ENCODE measurements at regions not wholly inside any gene's neighbourhood (a gene's known extent, or its start where the extent isn't known, plus 50 kb on each side); places are given as distances from the start of the nearest gene placed in this dataset.

DNA sequence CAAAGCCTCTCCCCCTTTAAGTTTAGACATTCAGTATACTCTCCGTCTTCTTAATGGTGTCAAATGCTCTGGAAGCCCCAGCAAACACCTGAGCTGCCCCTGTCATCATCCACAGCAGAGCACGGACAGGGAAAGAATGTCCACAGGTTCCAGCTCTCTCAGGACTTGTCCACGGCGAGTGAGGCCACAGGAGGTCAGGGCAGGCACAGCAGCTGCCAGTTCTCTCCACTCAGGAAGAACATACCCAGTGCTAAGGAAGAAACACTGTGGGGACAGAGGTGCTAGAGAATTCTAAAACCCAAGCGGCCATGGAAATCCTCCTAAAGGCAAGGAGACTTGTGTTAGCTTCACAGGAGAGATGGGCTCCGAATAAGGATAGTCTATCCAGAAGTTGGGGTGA, 132.0 kb upstream of the SERP2 start:
- TF ChIP-seq, protein P1, sequence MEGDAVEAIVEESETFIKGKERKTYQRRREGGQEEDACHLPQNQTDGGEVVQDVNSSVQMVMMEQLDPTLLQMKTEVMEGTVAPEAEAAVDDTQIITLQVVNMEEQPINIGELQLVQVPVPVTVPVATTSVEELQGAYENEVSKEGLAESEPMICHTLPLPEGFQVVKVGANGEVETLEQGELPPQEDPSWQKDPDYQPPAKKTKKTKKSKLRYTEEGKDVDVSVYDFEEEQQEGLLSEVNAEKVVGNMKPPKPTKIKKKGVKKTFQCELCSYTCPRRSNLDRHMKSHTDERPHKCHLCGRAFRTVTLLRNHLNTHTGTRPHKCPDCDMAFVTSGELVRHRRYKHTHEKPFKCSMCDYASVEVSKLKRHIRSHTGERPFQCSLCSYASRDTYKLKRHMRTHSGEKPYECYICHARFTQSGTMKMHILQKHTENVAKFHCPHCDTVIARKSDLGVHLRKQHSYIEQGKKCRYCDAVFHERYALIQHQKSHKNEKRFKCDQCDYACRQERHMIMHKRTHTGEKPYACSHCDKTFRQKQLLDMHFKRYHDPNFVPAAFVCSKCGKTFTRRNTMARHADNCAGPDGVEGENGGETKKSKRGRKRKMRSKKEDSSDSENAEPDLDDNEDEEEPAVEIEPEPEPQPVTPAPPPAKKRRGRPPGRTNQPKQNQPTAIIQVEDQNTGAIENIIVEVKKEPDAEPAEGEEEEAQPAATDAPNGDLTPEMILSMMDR (conservative IDR thresholded peaks at IDR 0.05; ENCODE audit: low read length), result no peak
- H3K4me3 ChIP-seq (ENCODE audit: low read length), result no peak overlapping the region
- DNase-seq (ENCODE audit: low read depth), result no peak

DNA sequence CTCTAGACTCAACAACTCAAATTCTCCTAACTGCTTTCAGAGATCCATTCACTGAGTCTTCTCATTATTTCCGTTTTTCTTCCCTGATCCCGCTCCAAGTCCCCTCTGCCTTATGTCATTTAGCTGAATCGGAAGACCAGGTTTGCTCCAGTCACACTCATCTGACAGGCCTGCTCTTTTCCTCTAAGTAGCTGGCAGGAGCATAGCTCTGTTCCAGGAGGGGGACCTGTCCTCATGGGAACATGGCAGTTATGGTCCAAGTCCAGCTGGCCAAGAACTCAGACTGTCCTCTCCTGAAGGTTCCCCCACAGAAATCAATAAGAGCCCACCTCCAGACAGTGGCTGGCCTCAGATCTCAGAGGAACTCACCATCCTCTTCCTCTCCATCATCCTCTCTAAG, 130.9 kb upstream of the SERP2 start:
- TF ChIP-seq, protein P1 (conservative IDR thresholded peaks at IDR 0.05; ENCODE audit: low read length), result no peak
- H3K4me3 ChIP-seq (ENCODE audit: low read length), result no peak overlapping the region
- DNase-seq (ENCODE audit: low read depth), result no peak

DNA sequence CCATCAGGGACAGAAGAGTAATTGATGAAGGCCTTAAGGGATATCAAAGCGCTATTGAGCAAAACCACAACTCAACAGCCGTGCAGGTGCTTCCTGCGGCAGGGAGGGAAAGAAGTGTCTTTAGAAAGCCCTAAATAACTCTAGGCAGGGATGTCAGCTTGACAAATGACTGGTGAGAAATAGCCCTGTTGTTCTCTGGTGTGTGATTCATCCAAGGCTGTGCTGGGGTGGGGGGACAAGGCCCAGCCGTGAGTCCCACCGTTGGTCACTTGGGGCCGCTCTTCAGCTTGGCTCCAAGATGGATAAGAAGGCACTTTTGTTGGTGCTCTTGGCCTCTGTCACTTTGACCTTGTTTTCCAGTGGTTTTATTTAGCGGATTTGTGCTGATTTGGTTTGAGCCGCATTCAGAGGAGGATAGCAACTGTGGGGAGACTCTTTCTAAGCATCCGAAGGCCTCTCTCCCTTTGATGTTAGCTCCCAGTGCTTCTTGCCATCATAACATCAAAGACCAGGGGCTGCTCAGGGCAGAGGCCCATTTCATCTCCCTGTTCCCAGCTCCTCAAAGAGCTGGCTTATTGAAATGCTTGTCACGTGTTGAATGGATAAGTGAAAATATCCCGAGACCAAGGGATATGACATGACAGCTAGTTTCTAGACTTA, 130.3 kb upstream of the SERP2 start:
- TF ChIP-seq, protein P1 (conservative IDR thresholded peaks at IDR 0.05; ENCODE audit: low read length), result peak; percentile 42
- no peak overlapping the region for H3K4me3 ChIP-seq (ENCODE audit: low read length)
- DNase-seq (ENCODE audit: low read depth), result peak; percentile 55

DNA sequence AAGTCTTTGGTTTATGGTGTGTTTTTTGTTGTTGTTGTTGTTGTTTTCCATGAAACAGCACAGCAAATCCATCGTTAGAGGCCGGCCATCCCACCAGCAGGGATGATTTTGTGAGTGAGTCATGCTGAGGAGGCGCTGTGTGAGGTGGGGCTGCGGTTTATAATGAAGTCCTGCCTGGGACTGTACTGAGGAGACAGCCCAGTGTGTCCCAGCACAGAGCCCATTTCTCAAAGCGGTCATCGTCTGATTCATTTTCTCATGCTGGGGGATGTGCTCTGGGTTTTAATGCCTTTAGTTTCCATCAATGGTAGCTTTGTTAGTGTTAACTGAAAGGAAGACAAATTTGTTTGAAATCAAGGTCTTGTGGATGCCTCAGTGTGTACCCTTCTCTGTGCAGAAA, 129.3 kb upstream of the SERP2 start:
- DNase-seq (ENCODE audit: low read depth), result peak; percentile 73
- H3K4me3 ChIP-seq (ENCODE audit: low read length), result no peak overlapping the region

DNA sequence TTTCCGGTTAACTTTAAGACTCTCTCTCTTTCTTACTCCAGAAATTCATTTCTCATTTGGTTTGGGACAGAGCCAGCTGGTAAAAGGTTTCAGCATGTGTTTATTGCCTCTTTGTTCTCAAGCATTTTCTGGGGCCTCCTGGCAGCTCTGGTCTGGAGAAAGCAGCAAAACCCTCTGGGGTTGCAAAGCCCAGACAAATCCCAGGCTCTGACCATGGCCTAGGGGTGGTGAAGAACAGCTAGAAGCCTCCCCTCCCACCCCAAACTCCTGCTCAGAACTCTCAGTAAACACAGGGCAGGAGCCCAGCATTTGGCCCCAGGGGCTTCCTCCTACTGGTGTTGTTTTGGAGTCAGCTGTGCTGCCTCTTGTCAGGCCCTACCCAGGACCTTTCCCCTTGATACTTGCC, 124.2 kb upstream of the SERP2 start:
- peak; percentile 83 for DNase-seq (ENCODE audit: low read depth)
- TF ChIP-seq, protein P1 (conservative IDR thresholded peaks at IDR 0.05; ENCODE audit: low read length), result no peak
- H3K4me3 ChIP-seq (ENCODE audit: low read length), result no peak overlapping the region

More for the DNA sequence above, 129.3 kb upstream of the SERP2 start:
- TF ChIP-seq, protein P1 (conservative IDR thresholded peaks at IDR 0.05; ENCODE audit: low read length), result no peak

DNA sequence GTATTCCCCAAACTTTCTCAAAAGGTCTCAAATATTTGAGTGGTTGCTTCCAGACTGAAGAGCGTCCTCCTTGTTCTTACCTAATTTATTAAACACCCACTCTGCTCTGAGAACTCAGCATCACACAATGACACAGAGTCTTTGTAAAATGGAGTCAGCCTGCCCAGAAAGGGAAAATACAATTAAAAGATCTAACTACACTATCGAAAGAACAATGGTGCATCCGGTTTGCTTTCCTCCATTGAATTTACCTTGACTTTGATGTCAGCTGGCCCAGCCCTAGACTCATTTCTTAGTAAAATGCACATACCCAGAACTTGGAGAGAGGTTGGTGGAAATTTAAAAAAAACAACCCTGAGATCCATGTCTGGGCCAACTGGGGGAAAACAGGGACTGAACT, 120.7 kb upstream of the SERP2 start:
- DNase-seq (ENCODE audit: low read depth), result no peak
- H3K4me3 ChIP-seq (ENCODE audit: low read length), result no peak overlapping the region
- TF ChIP-seq, protein P1 (conservative IDR thresholded peaks at IDR 0.05; ENCODE audit: low read length), result no peak

DNA sequence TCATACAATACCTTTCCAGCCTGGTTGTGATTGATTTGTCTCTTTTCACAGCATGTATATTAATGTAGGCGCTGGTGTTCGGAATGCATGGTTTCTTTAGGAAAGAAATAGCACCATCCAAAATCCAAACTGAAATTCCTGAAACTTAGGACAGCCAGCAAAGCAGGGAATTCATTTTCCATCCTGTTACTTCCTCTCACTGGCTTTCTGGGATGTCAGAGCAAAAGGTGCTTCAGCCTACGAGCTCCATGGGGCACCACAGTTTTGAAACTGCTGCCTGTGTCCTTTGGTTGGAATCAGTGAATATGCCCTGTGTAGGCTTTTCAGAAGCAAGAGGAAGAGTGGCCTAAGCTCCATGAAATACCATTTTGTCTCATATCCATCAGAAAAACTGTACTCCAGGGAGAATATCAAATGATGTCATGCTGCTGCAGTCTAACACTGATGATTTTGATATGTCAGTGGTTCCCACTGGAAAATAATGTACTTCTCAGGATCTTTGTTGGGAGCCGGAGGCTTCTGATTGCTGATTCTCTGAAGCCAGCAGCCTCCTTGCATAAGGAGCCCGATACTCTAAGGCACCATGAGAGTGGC, 117.8 kb upstream of the SERP2 start:
- TF ChIP-seq, protein P1 (conservative IDR thresholded peaks at IDR 0.05; ENCODE audit: low read length), result no peak
- no peak for DNase-seq (ENCODE audit: low read depth)
- H3K4me3 ChIP-seq (ENCODE audit: low read length), result no peak overlapping the region

Data from AG10803 (cell line).